ENCODE measurements at regions not wholly inside any gene's neighbourhood (a gene's known extent, or its start where the extent isn't known, plus 50 kb on each side); places are given as distances from the start of the nearest gene placed in this dataset.

DNA sequence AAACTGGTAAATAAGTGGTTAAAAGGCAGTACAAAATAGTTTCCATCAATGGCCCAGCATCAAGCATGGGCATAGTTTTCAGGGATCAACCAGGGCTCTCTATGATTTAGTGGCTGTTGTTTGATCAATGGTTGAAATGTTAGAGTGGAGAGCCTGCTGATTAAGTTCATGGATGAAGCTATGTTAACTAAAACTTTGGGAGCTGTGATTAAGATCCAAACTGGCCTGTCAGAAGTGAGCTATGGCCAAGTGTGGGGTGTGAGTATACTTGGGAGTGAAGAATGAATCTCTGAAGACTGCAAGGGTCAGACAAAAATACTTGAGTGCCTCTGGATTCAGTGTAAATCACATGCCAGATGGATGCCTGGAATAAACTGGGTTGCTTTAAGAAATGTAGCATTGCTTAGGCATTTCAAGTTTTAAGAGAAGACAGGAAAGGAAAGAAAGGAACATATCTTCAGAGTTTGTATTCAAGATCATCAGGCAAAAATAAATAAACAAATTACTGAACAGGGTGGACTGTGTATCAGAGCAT, 422.2 kb upstream of the ADAMTS9 start:
- Mint-ChIP-seq H3K27ac (no peak overlapping the region), H3K9me3 (no peaks in the 10 kb centered on the region), H3K4me1 (peaks cover 41% of the 10 kb centered on the region), H3K27me3 (ENCODE audit: low read depth) (peaks cover 4% of the 10 kb centered on the region), H3K36me3 (ENCODE audit: low read depth) (no peaks in the 10 kb centered on the region), H3K4me3 (no peak overlapping the region)
- TF ChIP-seq, protein P1, sequence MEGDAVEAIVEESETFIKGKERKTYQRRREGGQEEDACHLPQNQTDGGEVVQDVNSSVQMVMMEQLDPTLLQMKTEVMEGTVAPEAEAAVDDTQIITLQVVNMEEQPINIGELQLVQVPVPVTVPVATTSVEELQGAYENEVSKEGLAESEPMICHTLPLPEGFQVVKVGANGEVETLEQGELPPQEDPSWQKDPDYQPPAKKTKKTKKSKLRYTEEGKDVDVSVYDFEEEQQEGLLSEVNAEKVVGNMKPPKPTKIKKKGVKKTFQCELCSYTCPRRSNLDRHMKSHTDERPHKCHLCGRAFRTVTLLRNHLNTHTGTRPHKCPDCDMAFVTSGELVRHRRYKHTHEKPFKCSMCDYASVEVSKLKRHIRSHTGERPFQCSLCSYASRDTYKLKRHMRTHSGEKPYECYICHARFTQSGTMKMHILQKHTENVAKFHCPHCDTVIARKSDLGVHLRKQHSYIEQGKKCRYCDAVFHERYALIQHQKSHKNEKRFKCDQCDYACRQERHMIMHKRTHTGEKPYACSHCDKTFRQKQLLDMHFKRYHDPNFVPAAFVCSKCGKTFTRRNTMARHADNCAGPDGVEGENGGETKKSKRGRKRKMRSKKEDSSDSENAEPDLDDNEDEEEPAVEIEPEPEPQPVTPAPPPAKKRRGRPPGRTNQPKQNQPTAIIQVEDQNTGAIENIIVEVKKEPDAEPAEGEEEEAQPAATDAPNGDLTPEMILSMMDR (IDR thresholded peaks at IDR 0.05; ENCODE audit: unreplicated experiment in 3 of 3): no peak

DNA sequence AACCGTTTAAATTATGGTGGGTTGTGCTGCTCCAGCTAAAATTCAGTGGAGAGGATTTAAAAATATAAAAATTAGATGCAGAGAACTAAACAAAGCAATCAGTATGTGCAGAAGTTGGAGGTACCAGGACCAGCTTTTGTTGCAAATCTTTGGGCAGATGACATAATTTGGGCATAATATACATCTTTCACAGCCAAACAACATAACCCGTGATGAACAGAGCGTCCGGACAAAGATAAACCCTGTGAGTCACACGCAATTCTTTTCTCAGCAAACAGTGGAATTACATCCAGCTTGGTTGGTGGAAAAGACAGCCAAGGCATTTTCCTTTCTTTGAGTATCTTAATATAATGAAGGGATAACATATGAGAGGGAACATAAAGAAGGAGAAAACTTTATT, 419.4 kb upstream of the ADAMTS9 start:
- Mint-ChIP-seq H3K4me1 (peaks cover 30% of the 10 kb centered on the region), H3K36me3 (ENCODE audit: low read depth) (no peaks in the 10 kb centered on the region), H3K27me3 (ENCODE audit: low read depth) (peaks cover 4% of the 10 kb centered on the region), H3K4me3 (no peak overlapping the region), H3K27ac (peak overlapping the region in 2 of 3 experiments; percentile 9 to 61), H3K9me3 (no peaks in the 10 kb centered on the region)
- TF ChIP-seq, protein P1 (IDR thresholded peaks at IDR 0.05; ENCODE audit: unreplicated experiment in 3 of 3): no peak

DNA sequence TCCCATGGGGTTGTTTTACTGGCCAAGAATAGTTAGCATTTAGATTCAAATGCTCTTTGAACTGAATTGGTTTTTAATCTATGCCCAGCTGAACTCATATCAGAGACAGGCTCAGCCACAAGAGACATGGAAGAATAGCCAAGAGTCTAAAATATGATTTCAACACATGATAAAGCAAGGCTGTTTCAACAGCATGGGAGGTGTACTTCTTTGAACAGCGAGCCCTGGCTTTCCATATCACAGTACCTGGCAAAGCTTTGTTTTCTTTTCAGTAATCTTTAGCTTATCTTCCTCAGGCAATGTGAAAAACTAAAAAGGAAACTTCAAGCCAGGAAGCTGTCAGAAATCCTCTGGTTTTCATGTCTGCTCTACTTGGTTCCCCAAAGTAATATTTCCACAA, 413.6 kb upstream of the ADAMTS9 start:
- TF ChIP-seq, protein P1 (IDR thresholded peaks at IDR 0.05; ENCODE audit: unreplicated experiment in 3 of 3): no peak
- peaks cover 4% of the 10 kb centered on the region for H3K27me3 Mint-ChIP-seq (ENCODE audit: low read depth)
- H3K9me3 Mint-ChIP-seq: peaks cover 2% of the 10 kb centered on the region
- no peak overlapping the region for H3K27ac Mint-ChIP-seq
- no peaks in the 10 kb centered on the region for H3K36me3 Mint-ChIP-seq (ENCODE audit: low read depth)
- no peak overlapping the region for H3K4me3 Mint-ChIP-seq
- H3K4me1 Mint-ChIP-seq: peaks cover 11% of the 10 kb centered on the region

DNA sequence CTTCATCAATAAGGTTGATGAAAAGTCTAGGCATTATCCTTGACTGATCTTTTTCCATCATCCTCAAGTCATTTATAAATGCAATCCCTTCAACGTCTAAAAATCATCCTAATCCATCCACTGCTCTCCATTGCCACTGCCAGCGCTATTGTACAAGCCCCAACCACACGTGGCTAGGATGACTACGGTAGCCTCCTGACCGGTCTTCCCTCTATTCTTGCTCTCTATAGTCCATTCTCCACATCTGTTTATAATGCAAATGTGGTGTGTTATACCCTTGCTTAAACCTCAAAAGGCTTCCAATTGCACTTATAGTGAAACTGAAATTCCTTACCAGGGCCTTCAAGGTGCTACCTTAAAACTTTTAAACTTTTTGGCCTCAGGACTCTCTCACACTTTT, 410.6 kb upstream of the ADAMTS9 start:
- no peaks in the 10 kb centered on the region for H3K36me3 Mint-ChIP-seq (ENCODE audit: low read depth)
- TF ChIP-seq, protein P1 (IDR thresholded peaks at IDR 0.05; ENCODE audit: unreplicated experiment in 3 of 3): no peak
- no peak overlapping the region for H3K4me3 Mint-ChIP-seq
- H3K27ac Mint-ChIP-seq: no peak overlapping the region
- H3K4me1 Mint-ChIP-seq: peaks cover 19% of the 10 kb centered on the region
- H3K9me3 Mint-ChIP-seq: peaks cover 2% of the 10 kb centered on the region
- H3K27me3 Mint-ChIP-seq (ENCODE audit: low read depth): no peaks in the 10 kb centered on the region

DNA sequence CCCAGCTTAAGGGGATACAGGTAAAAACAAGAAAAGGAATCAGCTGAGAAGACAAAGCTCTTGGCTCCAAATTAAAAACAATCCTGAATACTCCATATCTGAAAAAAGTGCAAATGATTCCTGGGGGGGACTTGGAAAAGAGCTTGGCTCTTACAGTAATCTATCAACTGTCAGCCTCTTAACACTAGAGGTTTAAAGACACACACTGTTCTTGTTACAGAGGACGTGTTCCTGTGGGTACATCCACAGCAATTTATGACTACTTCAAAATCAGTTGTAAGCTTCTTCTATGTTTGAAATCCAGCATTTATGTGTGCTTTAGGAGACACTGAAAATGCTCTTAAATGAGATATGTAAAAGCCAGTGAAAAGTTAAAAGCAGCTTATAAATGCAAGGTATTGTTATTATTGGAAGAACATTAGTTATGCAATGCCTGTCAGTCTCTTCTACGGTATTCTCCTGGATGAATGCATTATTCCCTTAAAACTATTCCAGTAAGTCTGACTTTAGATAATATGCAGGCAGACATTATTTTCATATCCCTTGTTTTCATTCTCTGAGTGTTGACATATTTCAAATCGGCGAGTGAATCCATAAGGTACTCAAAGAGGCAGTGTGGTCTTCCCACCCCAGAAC, 408.4 kb upstream of the ADAMTS9 start:
- TF ChIP-seq, protein P1 (IDR thresholded peaks at IDR 0.05; ENCODE audit: unreplicated experiment in 3 of 3): no peak
- Mint-ChIP-seq H3K4me1 (peaks cover 16% of the 10 kb centered on the region), H3K27me3 (ENCODE audit: low read depth) (no peaks in the 10 kb centered on the region), H3K9me3 (peaks cover 2% of the 10 kb centered on the region), H3K36me3 (ENCODE audit: low read depth) (no peaks in the 10 kb centered on the region), H3K27ac (peak overlapping the region in 2 of 3 experiments; percentile 7 to 20), H3K4me3 (no peak overlapping the region)

DNA sequence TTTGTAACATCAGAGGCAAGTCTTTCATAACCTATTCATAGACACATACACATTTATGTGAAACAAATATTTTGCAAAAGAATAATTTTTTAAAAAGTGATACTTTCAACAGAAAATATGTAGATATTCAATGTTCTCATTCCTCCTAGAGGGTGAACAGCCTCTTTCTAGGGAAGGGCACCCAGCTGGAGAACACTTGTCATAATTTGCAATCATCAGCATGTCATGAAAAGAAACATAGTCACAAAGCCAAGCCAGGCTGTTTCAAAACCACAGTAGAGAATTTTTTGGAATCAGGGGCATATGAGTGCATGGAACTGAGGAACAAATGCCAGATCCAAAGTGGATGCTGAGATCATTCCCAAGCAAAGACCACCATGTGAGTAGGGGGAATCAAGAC, 406.9 kb upstream of the ADAMTS9 start:
- peaks cover 18% of the 10 kb centered on the region for H3K4me1 Mint-ChIP-seq
- H3K27ac Mint-ChIP-seq: no peak overlapping the region
- H3K9me3 Mint-ChIP-seq: no peaks in the 10 kb centered on the region
- TF ChIP-seq, protein P1 (IDR thresholded peaks at IDR 0.05; ENCODE audit: unreplicated experiment in 3 of 3): no peak
- H3K4me3 Mint-ChIP-seq: no peak overlapping the region
- no peaks in the 10 kb centered on the region for H3K36me3 Mint-ChIP-seq (ENCODE audit: low read depth)
- no peaks in the 10 kb centered on the region for H3K27me3 Mint-ChIP-seq (ENCODE audit: low read depth)

All from nephron (organoid).